UCSD-AML1 (cell line): ENCODE measurements at regions not wholly inside any gene's neighbourhood (a gene's known extent, or its start where the extent isn't known, plus 50 kb on each side); places are given as distances from the start of the nearest gene placed in this dataset.

ENCODE experiments used
- DNase-seq: peaks from one replicate; lab custom pipeline; 2025; ENCODE audit not compliant: unreplicated experiment; lab: John Stamatoyannopoulos, UW

GRCh38 chr12:98329589-98329988, 185.8 kb upstream of the TMPO start:
- DNase-seq = no peak

GRCh38 chr12:98332642-98333041, 182.7 kb upstream of the TMPO start:
- DNase-seq = no peak

- DNase-seq = no peak
Observed at GRCh38 chr12:98334768-98335167, 180.6 kb upstream of the TMPO start.

GRCh38 chr12:98341026-98341425, 174.4 kb upstream of the TMPO start:
- no peak for DNase-seq

GRCh38 chr12:98341732-98342131, 173.7 kb upstream of the TMPO start:
- DNase-seq = no peak

- DNase-seq = no peak
Observed at GRCh38 chr12:98343002-98343567, 172.3 kb upstream of the TMPO start.

- no peak for DNase-seq
Observed at GRCh38 chr12:98344046-98344930, 171.1 kb upstream of the TMPO start.

GRCh38 chr12:98345308-98345876, 170.0 kb upstream of the TMPO start:
- no peak for DNase-seq

- DNase-seq = no peak
Observed at GRCh38 chr12:98351089-98351488, 164.3 kb upstream of the TMPO start.

GRCh38 chr12:98351784-98352183, 163.6 kb upstream of the TMPO start:
- no peak for DNase-seq

- DNase-seq = no peak
Observed at GRCh38 chr12:98352218-98352811, 163.1 kb upstream of the TMPO start.

- no peak for DNase-seq
Observed at GRCh38 chr12:98352835-98353234, 162.6 kb upstream of the TMPO start.

- no peak for DNase-seq
Observed at GRCh38 chr12:98354520-98355035, 160.8 kb upstream of the TMPO start.

GRCh38 chr12:98355322-98355721, 160.1 kb upstream of the TMPO start:
- no peak for DNase-seq

GRCh38 chr12:98355933-98356332, 159.5 kb upstream of the TMPO start:
- DNase-seq = no peak

GRCh38 chr12:98358144-98358543, 157.2 kb upstream of the TMPO start:
- no peak for DNase-seq

GRCh38 chr12:98359856-98360255, 155.5 kb upstream of the TMPO start:
- DNase-seq = no peak

- no peak for DNase-seq
Observed at GRCh38 chr12:98360401-98360800, 155.0 kb upstream of the TMPO start.

GRCh38 chr12:98369581-98369980, 145.8 kb upstream of the TMPO start:
- no peak for DNase-seq

- DNase-seq = no peak
Observed at GRCh38 chr12:98370976-98371375, 144.4 kb upstream of the TMPO start.

- DNase-seq = peak; percentile 19
Observed at GRCh38 chr12:98371419-98371818, 144.0 kb upstream of the TMPO start.
